ENCODE measurements at regions not wholly inside any gene's neighbourhood (a gene's known extent, or its start where the extent isn't known, plus 50 kb on each side); places are given as distances from the start of the nearest gene placed in this dataset.

GRCh38 chr22:49157529-49158339 is 669.9 kb downstream of the BRD1 start:
- Histone ChIP-seq H4K91ac (ENCODE audit: insufficient read depth, low read depth, low read length) (no peak overlapping the region), H4K20me1 (ENCODE audit: insufficient read depth, low read length) (no peaks in the 10 kb centered on the region), H4K8ac (ENCODE audit: low read depth in 2 of 2, low read length in 2 of 2) (no peak overlapping the region), H2BK15ac (ENCODE audit: low read depth, low read length) (no peak overlapping the region), H2BK20ac (ENCODE audit: low read depth, low read length) (no peak overlapping the region), H4K5ac (ENCODE audit: low read depth, low read length) (no peak overlapping the region), H3K14ac (replicated peaks; ENCODE audit: low read depth, low read length) (no peak overlapping the region), H3K4me3 (ENCODE audit: insufficient read depth, low read depth, low read length) (no peak overlapping the region), H3K27ac (ENCODE audit: insufficient read depth, low read length) (no peak overlapping the region), H3K4ac (ENCODE audit: low read depth, low read length) (no peak overlapping the region), H3K79me1 (ENCODE audit: low read depth in 1 of 2, low read length in 2 of 2) (no peaks in the 10 kb centered on the region), H2BK5ac (ENCODE audit: low read depth, low read length, poor library complexity, severe bottlenecking) (no peak overlapping the region), H2AK9ac (replicated peaks; ENCODE audit: low read depth, low read length, poor library complexity) (no peak overlapping the region), H3K9ac (ENCODE audit: low read depth, low read length) (no peak overlapping the region), H3K27me3 (ENCODE audit: control insufficient read depth, insufficient read depth, low read length) (no peaks in the 10 kb centered on the region), H3K9me3 (ENCODE audit: control insufficient read depth, insufficient read depth, low read length) (peaks cover 67% of the 10 kb centered on the region), H2AFZ (replicated peaks; ENCODE audit: low read length, poor library complexity) (no peak overlapping the region), H3K4me2 (ENCODE audit: low read depth, low read length) (no peak overlapping the region), H3K9me1 (ENCODE audit: insufficient read depth, low read length) (no peaks in the 10 kb centered on the region), H2AK5ac (ENCODE audit: low read depth, low read length) (no peak overlapping the region), H2BK120ac (ENCODE audit: low read depth, low read length) (no peak overlapping the region), H3K36me3 (ENCODE audit: control insufficient read depth, insufficient read depth, low read length) (no peaks in the 10 kb centered on the region), H3K23ac (ENCODE audit: low read depth, low read length) (no peak overlapping the region), H3K4me1 (ENCODE audit: control insufficient read depth, insufficient read depth, low read length) (no peaks in the 10 kb centered on the region), H3K56ac (ENCODE audit: extremely low read depth, insufficient read depth, low read length) (no peak overlapping the region), H3K18ac (ENCODE audit: low read depth, low read length) (no peak overlapping the region)
- CTCF ChIA-PET: no interaction called here
- ATAC-seq (ENCODE audit: low read depth) (no peak), DNase-seq (no peak)
- TF ChIP-seq SMC3 (IDR thresholded peaks at IDR 0.05; ENCODE audit: low read depth, low read length) (no peak), BHLHE40 (IDR thresholded peaks at IDR 0.05; ENCODE audit: low read depth, low read length) (no peak), POLR2A (IDR thresholded peaks at IDR 0.05; ENCODE audit: low read depth, low read length) (no peak), ELK1 (IDR thresholded peaks at IDR 0.05; ENCODE audit: borderline replicate concordance, low read depth, low read length) (no peak), NFE2L2 (IDR thresholded peaks at IDR 0.05; ENCODE audit: low read depth, low read length) (no peak), CTCF (conservative IDR thresholded peaks at IDR 0.05; ENCODE audit: low read depth, low read length) (no peak), RAD21 (IDR thresholded peaks at IDR 0.05; ENCODE audit: low read length) (no peak), USF2 (IDR thresholded peaks at IDR 0.05; ENCODE audit: low read depth, low read length) (no peak), RFX5 (IDR thresholded peaks at IDR 0.05; ENCODE audit: low read depth, low read length) (no peak)
- in situ Hi-C loops (cut with MboI; ENCODE audit: low sequenced_read_pairs) (no loop called here), intact Hi-C loops (cut with micrococcal nuclease) (no loop called here), dilution Hi-C loops (cut with HindIII; ENCODE audit: low sequenced_read_pairs, unreplicated experiment) (no loop called here)
- POLR2A ChIA-PET (ENCODE audit: unreplicated experiment): no interaction called here
- 53% methylated on average over 9 of the region's 20 CpGs; no CpG with 5 or more reads in 1 of the 2 experiments for WGBS, 2 experiments (ENCODE audit: extremely low coverage in 2 of 2, insufficient read length in 1 of 2)
- BruUV-seq (replicated peaks): no TSS peak

Data from IMR-90 (cell line).